AG09319 (cell line): ENCODE measurements at regions not wholly inside any gene's neighbourhood (a gene's known extent, or its start where the extent isn't known, plus 50 kb on each side); places are given as distances from the start of the nearest gene placed in this dataset.
"Not testable (repeated sequence)": the region's sequence is repeated elsewhere in the genome, so short reads cannot be mapped to it uniquely, and the experiment has no call there.

Experiments
- DNase-seq: peaks from one replicate; pipeline ENCODE4 v3.0.0-alpha.2; 2010; ENCODE audit warnings: low read depth; ENCODE audit errors: extremely low read depth
- CTCF ChIP-seq: IDR thresholded peaks from 2 replicates; pipeline ENCODE4 v1.5.1; 2011; ENCODE audit warnings: low read depth, mild to moderate bottlenecking, inconsistent platforms, low read length, moderate library complexity

DNA sequence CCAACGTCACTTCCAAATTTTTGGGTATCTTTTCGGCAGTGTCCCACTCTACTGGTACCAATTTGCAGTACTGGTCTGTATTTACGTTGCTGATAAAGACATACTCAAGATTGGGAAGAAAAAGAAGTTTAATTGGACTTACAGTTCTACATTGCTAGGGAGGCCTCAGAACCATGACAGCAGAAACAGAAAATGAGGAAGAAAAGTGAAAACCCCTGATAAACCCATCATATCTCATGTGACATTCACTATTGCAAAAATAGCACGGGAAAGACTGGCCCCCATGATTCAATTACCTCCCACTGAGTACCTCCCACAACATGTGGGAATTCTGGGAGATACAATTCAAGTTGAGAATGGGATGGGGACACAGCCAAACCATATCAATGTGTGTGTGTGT is 364.0 kb upstream of the KCND2 start:
- no peak for DNase-seq
- no peak for TF ChIP-seq CTCF

DNA sequence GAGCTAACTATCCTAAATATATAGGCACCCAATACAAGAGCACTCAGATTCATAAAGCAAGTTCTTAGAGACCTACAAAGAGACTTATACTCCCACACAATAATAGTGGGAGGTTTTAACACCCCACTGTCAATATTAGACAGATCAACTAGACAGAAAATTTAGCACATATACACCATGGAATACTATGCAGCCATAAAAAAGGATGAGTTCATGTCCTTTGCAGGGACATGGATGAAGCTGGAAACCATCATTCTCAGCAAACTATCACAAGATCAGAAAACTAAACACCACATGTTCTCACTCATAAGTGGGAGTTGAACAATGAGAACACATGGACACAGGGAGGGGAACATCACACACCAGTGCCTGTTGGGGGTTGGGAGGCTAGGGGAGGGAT is 358.9 kb upstream of the KCND2 start:
- not testable (repeated sequence) for DNase-seq

DNA sequence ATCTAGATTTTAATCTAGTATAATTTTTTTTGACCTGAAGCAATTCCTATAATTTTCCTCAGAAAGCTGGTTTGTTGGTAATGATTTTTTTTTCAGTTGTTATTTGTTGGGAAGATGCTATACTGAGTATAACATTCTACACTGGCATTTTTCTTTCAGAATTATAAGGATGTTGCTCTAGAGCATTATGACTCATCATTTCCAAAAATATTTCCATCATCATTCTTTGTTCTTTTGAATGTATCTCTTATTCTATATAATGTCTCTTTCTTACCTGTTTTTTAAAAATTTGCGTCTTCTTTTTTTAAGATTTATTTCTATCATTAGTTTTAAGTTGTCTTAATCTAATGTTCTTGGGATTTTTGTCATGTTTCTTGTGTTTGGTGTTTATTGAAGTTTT is 356.5 kb upstream of the KCND2 start:
- DNase-seq: no peak
- TF ChIP-seq CTCF: no peak

DNA sequence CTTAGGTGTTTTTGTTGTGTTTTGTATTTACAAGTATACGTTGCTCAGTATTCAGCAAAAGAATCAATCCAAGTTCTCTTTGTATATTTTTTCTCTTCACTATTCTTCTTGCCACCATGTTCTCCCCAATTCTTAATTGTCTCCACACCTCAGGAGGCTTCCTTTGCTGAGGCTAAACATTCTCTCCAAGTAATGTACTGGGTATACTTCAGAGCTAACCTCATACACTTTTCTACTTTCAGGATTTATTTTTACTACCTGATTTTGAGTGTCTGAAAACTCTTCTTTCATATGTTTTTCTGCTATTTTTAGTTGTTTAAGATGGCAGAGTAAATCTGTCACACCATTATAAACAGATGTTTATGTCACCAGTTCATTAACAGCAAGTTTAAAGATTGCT is 354.8 kb upstream of the KCND2 start:
- no peak for TF ChIP-seq CTCF
- DNase-seq: no peak

- no peak for DNase-seq
- no peak for TF ChIP-seq CTCF
Measured at GRCh38 chr7:119919986-119920385, 353.0 kb upstream of the KCND2 start.

DNA sequence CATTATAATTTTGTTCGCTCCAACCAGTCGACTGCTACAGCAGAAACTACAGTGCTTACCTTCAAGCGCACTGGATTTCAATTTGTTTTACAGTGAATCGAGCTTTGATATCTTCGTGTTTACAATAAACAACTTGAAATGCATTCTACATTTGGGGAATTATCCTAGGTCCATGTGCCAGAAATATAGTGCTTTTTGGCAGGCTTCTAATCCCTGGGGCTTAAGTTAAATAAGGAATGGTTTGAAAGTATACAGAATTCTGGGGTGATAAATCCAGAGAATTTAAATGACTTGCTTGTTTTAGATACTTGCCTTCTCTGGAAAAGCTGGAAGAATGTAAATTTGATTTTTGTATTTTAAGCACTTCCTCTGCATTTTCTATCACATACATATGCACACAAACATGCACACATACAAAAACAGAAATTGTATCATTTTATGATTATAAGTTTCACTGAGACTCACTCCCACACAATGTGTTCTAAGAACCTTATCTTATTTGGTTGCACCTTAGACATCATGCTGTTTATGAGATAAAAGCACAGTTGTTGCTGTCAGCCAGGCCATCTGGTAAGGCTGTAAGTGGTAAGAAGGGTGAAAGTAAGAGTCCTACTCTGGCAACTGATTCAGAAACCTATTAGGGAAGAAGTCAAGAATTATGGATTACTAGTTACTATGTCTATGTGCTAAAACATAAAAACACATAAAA is 347.2 kb upstream of the KCND2 start:
- no peak for DNase-seq
- TF ChIP-seq CTCF: no peak

DNA sequence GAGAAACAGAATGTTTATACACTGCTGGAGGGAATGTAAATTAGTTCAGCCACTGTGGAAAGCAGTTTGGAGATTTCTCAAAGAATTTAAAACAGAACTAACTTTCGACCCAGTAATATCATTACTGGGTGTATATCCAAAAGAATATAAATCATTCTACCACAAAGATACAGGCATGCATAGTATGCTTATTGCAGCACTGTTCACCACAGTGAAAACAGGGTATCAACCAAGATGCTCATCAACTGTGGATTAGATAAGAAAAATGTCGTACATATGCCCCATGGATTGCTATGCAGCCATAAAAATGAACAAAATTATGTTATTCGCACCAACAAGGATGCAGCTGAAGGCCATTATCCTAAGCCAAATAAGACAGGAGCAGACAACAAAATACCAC is 343.1 kb upstream of the KCND2 start:
- TF ChIP-seq CTCF: no peak

DNA sequence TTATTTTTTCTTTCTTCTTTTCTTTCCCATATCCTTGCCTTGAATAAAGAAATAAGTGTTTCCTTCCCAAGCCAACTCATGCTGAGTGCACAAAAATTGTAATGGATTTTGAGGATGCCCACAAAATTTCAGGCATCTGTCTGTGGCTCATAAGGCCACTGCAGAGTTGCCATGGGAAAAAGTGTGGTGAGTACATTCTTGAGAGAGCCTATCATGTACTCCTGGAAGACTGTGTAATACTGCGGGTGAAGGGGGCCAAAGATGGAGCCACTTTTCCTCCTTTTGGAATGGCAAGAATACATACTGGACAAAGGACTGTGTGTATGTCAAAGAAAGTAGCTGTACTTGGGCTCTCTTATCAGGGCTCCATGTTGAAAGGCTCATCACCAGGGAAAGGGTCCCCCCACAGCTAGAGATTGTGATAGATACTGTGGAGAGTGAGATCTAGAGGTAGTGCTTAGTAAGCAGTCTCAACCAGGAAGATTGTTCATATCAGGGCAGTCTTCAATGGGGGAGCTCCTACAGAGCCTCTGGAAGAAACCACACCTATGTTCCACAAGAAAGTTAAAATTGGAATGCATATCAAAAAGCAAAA is 341.6 kb upstream of the KCND2 start:
- TF ChIP-seq CTCF: no peak
- DNase-seq: no peak

More for the DNA sequence above, 343.1 kb upstream of the KCND2 start:
- DNase-seq: no peak
